NCI-H1930 (cell line): ENCODE measurements at regions not wholly inside any gene's neighbourhood (a gene's known extent, or its start where the extent isn't known, plus 50 kb on each side); places are given as distances from the start of the nearest gene placed in this dataset.

Source experiments
- DNase-seq, 2 experiments: peaks; one replicate each; lab custom pipeline; 2025; lab: John Stamatoyannopoulos, UW

DNA sequence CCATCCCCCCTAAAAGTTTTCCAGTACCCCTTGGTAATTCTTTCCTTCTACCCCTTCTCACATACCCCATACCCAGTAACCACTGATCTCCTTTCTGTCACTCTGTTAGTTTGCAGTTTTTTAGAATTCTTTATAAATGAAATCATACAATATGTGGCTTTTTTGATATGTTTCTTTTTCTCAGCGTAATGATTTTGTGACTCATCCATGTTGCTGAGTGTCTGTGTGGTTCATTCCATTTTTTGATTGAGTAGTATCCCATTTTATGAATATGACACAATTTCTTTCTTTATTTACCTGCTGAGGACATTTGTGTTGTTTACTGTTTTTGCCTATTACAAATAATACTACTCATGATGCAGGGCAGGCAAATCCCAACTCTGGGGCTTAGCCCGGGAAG is 1605.3 kb downstream of the BRINP3 start:
- no peak for DNase-seq

GRCh38 chr1:188877668-188878067 is 1600.0 kb downstream of the BRINP3 start:
- no peak for DNase-seq

GRCh38 chr1:188888386-188888785 is 1589.3 kb downstream of the BRINP3 start:
- no peak for DNase-seq

GRCh38 chr1:188889166-188889565 is 1588.5 kb downstream of the BRINP3 start:
- DNase-seq: no peak

DNA sequence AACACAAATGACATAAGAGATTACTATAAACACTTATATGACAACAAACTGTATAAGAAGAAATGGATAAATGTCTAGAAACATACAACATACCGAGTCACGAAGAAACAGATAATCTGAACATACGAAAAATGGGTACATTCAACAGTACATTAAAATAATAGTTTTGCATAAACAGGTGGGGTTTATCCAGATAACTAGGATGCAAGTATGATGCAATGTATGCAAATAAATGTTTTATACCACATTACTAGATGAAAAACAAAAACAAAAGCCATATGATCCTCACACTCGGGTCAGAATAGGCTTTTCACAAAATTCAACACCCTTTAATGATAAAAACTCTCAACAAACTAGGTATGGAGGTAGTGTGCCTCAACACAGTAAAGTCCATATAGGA is 1585.7 kb downstream of the BRINP3 start:
- no peak for DNase-seq

DNA sequence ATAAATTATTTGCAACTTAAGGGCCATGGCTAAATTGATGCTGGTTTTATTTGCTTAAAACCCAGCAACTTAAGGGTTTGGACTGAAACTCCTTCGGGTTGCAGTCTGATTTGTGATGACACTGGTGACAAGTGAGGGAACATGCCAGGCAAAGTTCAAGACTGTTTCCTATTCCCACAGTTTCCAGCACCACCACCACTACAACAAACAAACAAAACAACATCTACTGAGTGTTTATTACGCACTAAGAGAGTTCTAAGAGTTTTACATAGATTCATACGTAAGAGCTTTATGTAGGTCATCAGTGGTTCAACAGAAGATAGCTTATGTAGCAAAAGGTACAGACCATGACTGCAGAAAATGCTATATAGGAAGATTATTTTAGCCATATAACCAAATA is 1582.1 kb downstream of the BRINP3 start:
- DNase-seq: no peak

- no peak for DNase-seq
Observed at GRCh38 chr1:188903241-188903640, 1574.4 kb downstream of the BRINP3 start.

GRCh38 chr1:188904201-188904600 is 1573.5 kb downstream of the BRINP3 start:
- no peak for DNase-seq

DNA sequence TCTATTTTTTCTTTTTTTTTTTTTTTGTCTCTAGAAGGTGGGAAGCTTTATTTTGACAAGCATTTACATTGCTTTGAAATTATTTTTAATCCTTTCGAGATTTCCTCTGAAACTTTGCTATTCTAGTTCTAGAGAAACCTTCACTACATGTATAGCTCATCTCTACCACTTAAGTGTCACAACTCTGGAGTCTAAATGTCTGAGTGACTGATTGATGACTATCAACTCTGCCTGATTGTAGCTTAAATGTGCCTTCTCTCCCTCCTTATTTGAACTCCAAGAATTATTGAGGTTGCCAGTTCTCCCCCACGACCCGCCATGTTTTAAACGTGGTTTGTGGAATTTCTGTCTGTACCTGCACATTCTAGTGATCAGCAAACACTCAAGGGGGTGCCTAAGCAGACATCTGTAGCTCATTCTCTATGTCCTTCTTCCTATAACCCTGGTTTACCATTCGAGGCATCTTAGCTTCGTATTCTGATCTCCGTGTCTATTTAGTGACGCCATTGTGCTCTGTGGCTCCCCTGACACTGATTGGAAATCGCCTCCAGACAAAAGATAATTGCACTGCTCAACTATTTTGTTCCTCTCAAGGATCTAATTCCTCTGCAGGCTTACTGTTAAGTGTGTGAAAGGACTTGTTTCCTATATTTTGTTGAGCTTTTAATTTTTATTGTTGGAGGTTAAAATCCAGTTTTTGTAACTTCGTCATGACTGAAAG is 1570.6 kb downstream of the BRINP3 start:
- no peak for DNase-seq

DNA sequence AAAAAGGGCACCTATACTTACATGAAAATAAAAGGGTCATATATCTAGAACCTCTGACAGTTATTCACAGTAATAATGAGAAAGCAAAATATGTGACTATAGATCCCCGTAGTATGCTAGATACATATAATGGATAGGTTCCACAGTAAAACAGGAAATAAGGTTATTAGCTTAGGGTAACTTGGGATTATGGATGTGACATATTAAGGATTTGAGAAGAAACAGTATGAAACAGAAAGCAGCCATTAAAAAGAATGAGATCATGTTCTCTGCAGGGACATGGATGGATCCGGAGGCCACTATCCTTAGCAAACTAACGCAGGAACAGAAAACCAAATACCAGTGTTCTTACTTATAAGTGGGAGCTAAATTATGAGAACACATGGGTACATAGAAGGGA is 1547.3 kb downstream of the BRINP3 start:
- no peak for DNase-seq

DNA sequence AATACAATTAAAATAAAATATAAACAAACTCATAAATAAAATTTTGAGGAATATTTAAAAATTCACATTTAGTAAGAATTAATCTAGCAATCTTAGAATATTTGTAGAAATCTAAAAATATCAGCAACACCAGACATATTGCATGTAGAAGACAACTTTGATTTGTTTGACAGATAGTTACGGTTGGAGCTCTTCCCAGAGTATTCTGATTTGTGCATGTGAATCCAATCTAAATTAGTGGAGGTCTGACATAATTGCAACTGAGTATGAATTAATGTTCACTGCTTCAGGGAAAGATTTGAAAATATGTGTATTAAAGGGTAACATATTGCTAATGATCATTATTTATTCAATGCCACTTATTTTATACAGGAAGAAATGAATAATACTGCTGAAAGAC is 1546.2 kb downstream of the BRINP3 start:
- no peak for DNase-seq

- no peak for DNase-seq
Observed at GRCh38 chr1:188937965-188938551, 1539.6 kb downstream of the BRINP3 start.

DNA sequence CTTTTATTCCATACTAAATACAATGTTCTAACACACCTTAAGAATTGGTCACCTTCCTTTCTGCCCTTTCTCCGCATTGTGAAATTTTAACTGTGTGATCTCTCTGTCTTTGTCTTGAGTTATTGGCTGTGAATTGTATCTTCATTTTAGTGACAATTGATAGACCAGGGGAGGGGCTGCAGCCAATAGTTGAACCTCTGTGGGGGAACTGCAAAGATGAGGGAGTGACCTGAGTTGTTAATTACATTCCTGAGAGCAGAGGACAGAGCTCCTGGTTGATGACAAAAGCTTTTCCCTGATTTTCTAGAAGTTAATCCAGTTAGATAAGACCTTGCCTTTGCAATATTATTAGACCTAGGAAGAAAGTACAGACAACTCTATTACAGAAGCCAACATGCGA is 1535.7 kb downstream of the BRINP3 start:
- DNase-seq: no peak

- no peak for DNase-seq
Observed at GRCh38 chr1:188949701-188950100, 1528.0 kb downstream of the BRINP3 start.

GRCh38 chr1:188958461-188959115 is 1519.1 kb downstream of the BRINP3 start:
- no peak for DNase-seq

DNA sequence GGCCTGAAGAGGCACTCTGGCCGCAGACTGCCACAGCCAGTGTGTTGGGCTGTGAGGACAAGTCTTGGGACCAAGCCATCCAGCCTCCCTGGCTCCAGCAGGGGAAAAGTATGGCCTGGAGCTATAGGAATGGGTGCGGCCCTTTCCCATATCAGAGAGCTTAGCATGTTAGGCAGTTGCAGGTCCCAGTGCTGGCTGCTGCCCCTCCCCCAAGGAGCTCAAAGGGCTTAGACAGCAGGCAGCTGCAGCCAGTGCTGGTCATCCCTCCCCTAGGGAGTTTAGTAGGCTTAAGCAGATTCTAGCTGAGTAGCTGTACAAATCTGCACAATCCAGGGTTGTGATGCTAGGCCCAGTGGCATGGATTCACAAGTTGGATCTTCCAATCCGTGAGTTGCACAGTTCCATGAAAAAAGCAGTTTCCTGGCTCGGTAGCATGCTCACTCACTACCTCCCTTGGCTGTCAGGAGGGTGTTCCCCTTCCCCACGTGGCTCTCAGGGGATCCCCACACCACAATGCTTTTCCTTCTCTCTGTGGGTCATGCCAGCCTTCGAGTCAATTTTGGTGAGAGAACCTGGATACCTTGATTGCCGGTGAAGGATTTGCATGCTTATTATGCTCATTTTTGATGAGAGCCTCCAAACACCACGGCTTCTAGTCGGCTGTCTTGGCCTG is 1490.8 kb downstream of the BRINP3 start:
- DNase-seq: no peak

GRCh38 chr1:188988589-188988988 is 1489.1 kb downstream of the BRINP3 start:
- no peak for DNase-seq

DNA sequence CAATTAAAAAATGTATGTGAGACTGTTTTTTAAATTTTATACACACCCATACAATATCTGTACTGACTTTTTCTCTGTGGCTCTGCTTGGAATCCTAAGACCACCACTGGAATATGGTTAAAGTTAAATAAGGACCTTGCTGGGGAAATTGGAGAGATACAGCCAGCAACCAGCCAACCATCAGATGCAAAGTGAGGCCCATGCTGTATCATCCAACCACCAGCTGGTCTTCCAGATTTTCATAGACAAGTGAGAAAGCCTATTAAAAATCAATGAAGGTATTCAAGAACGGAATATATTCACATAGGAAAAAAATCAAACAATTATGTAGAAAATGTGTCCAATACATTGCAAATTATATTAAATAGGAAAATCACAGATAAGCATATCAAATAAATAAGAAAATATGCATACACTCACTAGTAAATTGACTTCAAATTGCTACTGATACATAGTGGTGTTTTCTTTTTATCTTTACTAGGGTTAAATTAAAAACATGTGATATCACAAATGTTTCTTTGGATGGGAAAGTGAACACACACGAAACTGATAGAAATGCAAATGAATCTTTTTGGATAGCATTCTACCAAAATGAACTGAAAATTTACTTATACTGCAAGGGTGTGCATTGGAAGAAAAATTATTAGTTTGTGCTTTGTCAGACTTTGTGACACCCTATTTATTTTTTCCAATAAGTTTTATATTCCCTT is 1486.3 kb downstream of the BRINP3 start:
- DNase-seq: no peak

GRCh38 chr1:189007824-189008223 is 1469.8 kb downstream of the BRINP3 start:
- DNase-seq: no peak

DNA sequence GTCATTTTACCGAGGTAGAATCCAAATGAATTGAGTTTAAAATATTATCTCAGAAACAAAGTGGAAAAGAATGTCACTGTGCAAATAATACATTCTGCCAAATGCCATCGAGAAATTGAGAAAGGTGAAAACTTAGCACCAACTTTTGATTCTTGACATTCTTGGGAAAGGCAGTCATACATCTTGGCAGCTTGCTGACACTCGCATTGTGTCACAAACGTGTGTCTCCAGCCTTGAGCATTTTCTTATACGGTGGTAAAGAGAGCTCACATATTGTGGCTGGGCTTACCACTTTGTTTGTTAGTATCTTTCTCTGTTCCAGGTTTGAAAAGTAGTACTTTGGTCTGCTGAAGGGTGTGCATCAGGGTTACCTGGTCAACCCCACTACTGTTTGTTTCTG is 1456.1 kb downstream of the BRINP3 start:
- no peak for DNase-seq

DNA sequence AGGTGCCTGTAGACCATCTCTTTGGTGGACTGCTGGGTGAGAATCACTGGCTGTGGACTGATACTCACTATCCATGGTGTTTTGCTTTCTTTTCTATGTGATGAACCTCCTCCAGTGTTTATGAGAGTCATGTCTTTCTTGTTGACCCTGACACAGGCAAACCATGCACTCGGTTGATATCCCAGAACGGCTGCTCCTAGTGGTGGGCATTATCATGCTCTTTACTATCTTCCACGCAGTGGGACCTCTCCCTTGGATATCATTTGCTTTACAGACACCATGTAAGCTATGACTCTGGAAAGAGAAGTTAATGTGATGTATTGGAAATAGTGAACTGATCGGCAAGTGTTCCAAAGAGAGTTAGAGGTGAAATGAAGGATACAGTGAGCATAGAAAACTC is 1455.6 kb downstream of the BRINP3 start:
- no peak for DNase-seq

DNA sequence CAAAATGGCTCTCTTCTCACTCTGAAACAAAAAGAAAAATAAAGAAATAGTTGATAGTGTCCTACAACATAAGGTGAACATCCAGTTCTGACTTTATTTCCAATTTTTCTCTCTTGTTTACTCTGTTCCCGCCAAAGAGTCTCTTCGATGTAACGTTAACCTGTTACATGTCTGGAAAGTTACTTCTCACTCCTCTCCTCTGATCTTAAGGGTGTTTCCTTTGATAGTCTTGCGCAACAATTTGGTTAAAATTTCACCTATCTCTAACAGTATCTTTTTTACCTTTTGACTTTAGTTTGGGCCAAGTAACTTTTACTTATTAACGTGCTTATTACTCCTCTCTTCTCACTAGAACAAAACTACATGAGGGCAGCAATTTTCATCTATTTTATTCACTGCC is 1450.2 kb downstream of the BRINP3 start:
- DNase-seq: no peak
